H1 (cell line): ENCODE measurements at regions not wholly inside any gene's neighbourhood (a gene's known extent, or its start where the extent isn't known, plus 50 kb on each side); places are given as distances from the start of the nearest gene placed in this dataset.

ENCODE experiments used
- CTCF ChIA-PET: fragments of 300-600 bp; sonication (Branson Sonifier 250); formaldehyde crosslinking; loops from one replicate; lab custom pipeline; 2021; ENCODE audit not compliant: partially characterized antibody; lab: Charles Lee
- POLR2A ChIA-PET: fragments of 300-600 bp; sonication (Branson Sonifier 250); formaldehyde crosslinking; loops from one replicate; lab custom pipeline; 2021; ENCODE audit warnings: inconsistent platforms; ENCODE audit not compliant: partially characterized antibody; lab: Charles Lee
- DNase-seq, 2 experiments: peaks; one replicate each; pipeline versions ENCODE4 v3.0.0 to v3.0.0-alpha.2; 2010 to 2022; ENCODE audit warnings: low spot score in 2 of 2, low read depth in 1 of 2, mixed read lengths in 1 of 2
- FAIRE-seq: peaks from 2 replicates; lab custom pipeline; 2011; peaks lifted over from hg19 to GRCh38; lab: Jason Lieb, UNC
- H2AFZ ChIP-seq: 2 replicates; pipeline ENCODE4 v1.8.1; 2012; ENCODE audit warnings: low read length, inconsistent platforms
- H2AK5ac ChIP-seq: 2 replicates; pipeline ENCODE4 v1.6.1; 2013; ENCODE audit warnings: low read depth, low read length
- H2BK120ac ChIP-seq: replicated peaks from 2 replicates; pipeline ENCODE3; 2013; ENCODE audit warnings: low read depth, low read length, inconsistent platforms
- H2BK12ac ChIP-seq: 2 replicates; pipeline ENCODE4 v1.6.1; 2013; ENCODE audit warnings: low read depth, low read length
- H2BK15ac ChIP-seq: 2 replicates; pipeline ENCODE4 v1.6.1; 2013; ENCODE audit warnings: low read length
- H2BK20ac ChIP-seq: 2 replicates; pipeline ENCODE4 v1.6.1; 2013; ENCODE audit warnings: low read length
- H2BK5ac ChIP-seq: 2 replicates; pipeline ENCODE4 v1.6.1; 2013; ENCODE audit warnings: low read depth, low read length
- H3K14ac ChIP-seq: 2 replicates; pipeline ENCODE4 v1.6.1; 2013; ENCODE audit warnings: inconsistent platforms; ENCODE audit not compliant: insufficient read length
- H3K18ac ChIP-seq: 2 replicates; pipeline ENCODE4 v1.6.1; 2013; ENCODE audit warnings: low read length; ENCODE audit errors: extremely low read depth
- H3K23ac ChIP-seq: 2 replicates; pipeline ENCODE4 v1.6.1; 2013; ENCODE audit warnings: inconsistent platforms; ENCODE audit not compliant: insufficient read length
- H3K23me2 ChIP-seq: 2 replicates; pipeline ENCODE4 v1.6.1; 2013; ENCODE audit warnings: low read depth, low read length
- H3K27ac ChIP-seq: 2 replicates; pipeline ENCODE4 v1.6.1; 2011; ENCODE audit warnings: low read depth, low read length, inconsistent platforms
- H3K27me3 ChIP-seq, 4 experiments: replicated peaks in 1 of 4; 1 replicate in 1 of 4; 2 replicates in 3 of 4; pipeline versions ENCODE4 v1.6.1 to v1.8.1; 2011 to 2013; ENCODE audit warnings: low read length in 3 of 4, mild to moderate bottlenecking in 3 of 4, inconsistent platforms in 2 of 4, mixed read lengths in 2 of 4, moderate library complexity in 1 of 4; ENCODE audit not compliant: control insufficient read depth in 3 of 4, insufficient read depth in 3 of 4; ENCODE audit errors: extremely low read depth in 1 of 4
- H3K36me3 ChIP-seq, 4 experiments: 2 replicates each; pipeline versions ENCODE4 v1.6.1 to v1.8.1; 2011 to 2013; ENCODE audit warnings: mild to moderate bottlenecking in 4 of 4, low read length in 3 of 4, moderate library complexity in 2 of 4, control low read depth in 1 of 4, inconsistent platforms in 1 of 4; ENCODE audit not compliant: insufficient read depth in 4 of 4, control insufficient read depth in 2 of 4
- H3K4ac ChIP-seq: replicated peaks from 2 replicates; pipeline ENCODE3; 2013; ENCODE audit warnings: low read length, low read depth, mixed read lengths, inconsistent platforms; ENCODE audit not compliant: insufficient read length
- H3K4me1 ChIP-seq, 4 experiments: replicated peaks in 1 of 4; 1 replicate in 1 of 4; 2 replicates in 3 of 4; pipeline versions ENCODE4 v1.6.1 to v1.8.1; 2011 to 2013; ENCODE audit warnings: low read length in 3 of 4, inconsistent platforms in 2 of 4, mixed read lengths in 1 of 4; ENCODE audit not compliant: insufficient read depth in 4 of 4, control insufficient read depth in 3 of 4
- H3K4me2 ChIP-seq, 2 experiments: 2 replicates each; pipeline versions ENCODE4 v1.6.1 to v1.8.1; 2011 to 2013; ENCODE audit warnings: low read depth in 2 of 2, low read length in 2 of 2, control low read depth in 1 of 2, inconsistent platforms in 1 of 2, mild to moderate bottlenecking in 1 of 2; ENCODE audit not compliant: insufficient read depth in 1 of 2
- H3K4me3 ChIP-seq, 4 experiments: fragments of 200-600, 300-600 bp in 1 of 4; sonication (generic), shearing (Covaris generic), sonication (Bioruptor Twin) in 1 of 4; 2 replicates each; pipeline versions ENCODE4 v1.5.1 to v1.8.1; 2011 to 2016; ENCODE audit warnings: low read length in 4 of 4, low read depth in 3 of 4, control low read depth in 2 of 4, inconsistent platforms in 2 of 4, mild to moderate bottlenecking in 2 of 4, mixed read lengths in 1 of 4, moderate library complexity in 1 of 4; ENCODE audit not compliant: insufficient read depth in 2 of 4; ENCODE audit errors: extremely low read depth in 1 of 4
- H3K56ac ChIP-seq: replicated peaks from 2 replicates; pipeline ENCODE3; 2013; ENCODE audit warnings: low read depth, mild to moderate bottlenecking, mixed read lengths, low read length, inconsistent platforms; ENCODE audit not compliant: insufficient read length
- H3K79me1 ChIP-seq: 2 replicates; pipeline ENCODE4 v1.6.1; 2013; ENCODE audit warnings: low read depth, low read length, control low read depth
- H3K79me2 ChIP-seq, 2 experiments: 2 replicates each; pipeline versions ENCODE4 v1.6.1 to v1.8.1; 2012 to 2013; ENCODE audit warnings: low read length in 2 of 2, mild to moderate bottlenecking in 2 of 2, inconsistent platforms in 1 of 2; ENCODE audit not compliant: insufficient read depth in 2 of 2, control insufficient read depth in 1 of 2
- H3K9ac ChIP-seq, 4 experiments: replicated peaks in 1 of 4; 1 replicate in 1 of 4; 2 replicates in 3 of 4; pipeline versions ENCODE4 v1.6.1 to v1.8.1; 2011 to 2013; ENCODE audit warnings: low read depth in 3 of 4, low read length in 3 of 4, control low read depth in 2 of 4, mild to moderate bottlenecking in 2 of 4, moderate library complexity in 2 of 4, inconsistent platforms in 1 of 4; ENCODE audit errors: extremely low read depth in 1 of 4
- H3K9me3 ChIP-seq, 2 experiments: 2 replicates each; pipeline versions ENCODE4 v1.6.1 to v1.8.1; 2012 to 2013; ENCODE audit warnings: mild to moderate bottlenecking in 2 of 2, moderate library complexity in 2 of 2, control low read depth in 1 of 2, inconsistent platforms in 1 of 2, low read depth in 1 of 2, low read length in 1 of 2, mixed read lengths in 1 of 2; ENCODE audit not compliant: insufficient read depth in 2 of 2
- H4K20me1 ChIP-seq, 2 experiments: replicated peaks in 1 of 2; 2 replicates each; pipeline versions ENCODE3 to v1.8.1; 2011 to 2013; ENCODE audit warnings: inconsistent platforms in 2 of 2, low read length in 2 of 2, mild to moderate bottlenecking in 1 of 2; ENCODE audit not compliant: insufficient read depth in 2 of 2, control insufficient read depth in 1 of 2
- H4K5ac ChIP-seq: 2 replicates; pipeline ENCODE4 v1.6.1; 2013; ENCODE audit warnings: low read length, low read depth, mixed read lengths, inconsistent platforms; ENCODE audit not compliant: insufficient read length
- H4K8ac ChIP-seq: 2 replicates; pipeline ENCODE4 v1.8.0; 2013; ENCODE audit warnings: mild to moderate bottlenecking, moderate library complexity, low read length, inconsistent platforms; ENCODE audit not compliant: insufficient read depth; ENCODE audit errors: extremely low read depth
- H4K91ac ChIP-seq: replicated peaks from 2 replicates; pipeline ENCODE3; 2013; ENCODE audit warnings: low read length, mixed read lengths, inconsistent platforms; ENCODE audit not compliant: insufficient read length
- CHD2 ChIP-seq: IDR thresholded peaks from 2 replicates; pipeline ENCODE4 v1.6.1; 2012; ENCODE audit warnings: low read length, improper control_type of control experiment
- CTCF ChIP-seq, 3 experiments: IDR thresholded peaks; 1 replicate in 2 of 3; 2 replicates in 1 of 3; pipeline versions ENCODE4 v1.5.1 to v1.6.1; 2011; ENCODE audit warnings: low read length in 3 of 3, mild to moderate bottlenecking in 3 of 3, inconsistent platforms in 2 of 3, low read depth in 1 of 3, moderate library complexity in 1 of 3; ENCODE audit not compliant: insufficient read depth in 1 of 3; ENCODE audit errors: control extremely low read depth in 1 of 3
- EGR1 ChIP-seq: IDR thresholded peaks from 2 replicates; pipeline ENCODE4 v1.6.1; 2011; ENCODE audit warnings: low read depth, low read length, borderline replicate concordance
- NRF1 ChIP-seq: IDR thresholded peaks from 2 replicates; pipeline ENCODE4 v1.6.1; 2011; ENCODE audit warnings: mild to moderate bottlenecking, low read depth, low read length, improper control_type of control experiment
- RAD21 ChIP-seq, 2 experiments: IDR thresholded peaks in 1 of 2; conservative IDR thresholded peaks in 1 of 2; 2 replicates each; pipeline ENCODE4 v1.6.1; 2011; ENCODE audit warnings: low read depth in 2 of 2, low read length in 2 of 2, improper control_type of control experiment in 1 of 2, inconsistent platforms in 1 of 2, mild to moderate bottlenecking in 1 of 2, moderate library complexity in 1 of 2
- WGBS, 2 experiments: shearing (Covaris generic) in 1 of 2; methylation state at CpG; one replicate each; pipeline versions ENCODE4 v1.1.6 to v1.1.7; 2013 to 2015; ENCODE audit warnings: low lambda C conversion rate in 2 of 2, mixed read lengths in 2 of 2, inconsistent platforms in 1 of 2, low coverage in 1 of 2, missing lambda C conversion rate in 1 of 2; ENCODE audit not compliant: insufficient replicate concordance in 2 of 2, insufficient coverage in 1 of 2, insufficient read length in 1 of 2; ENCODE audit errors: extremely low coverage in 1 of 2, missing lambda C conversion rate in 1 of 2; 5-methylcytosine and 5-hydroxymethylcytosine counted together

GRCh38 chr16:48687421-48688038 lies 77.5 kb upstream of the N4BP1 start:
- Histone ChIP-seq H3K27ac (no peak overlapping the region), H3K4me2 (no peak overlapping the region), H4K8ac (no peak overlapping the region), H3K79me2 (no peaks in the 10 kb centered on the region; a peak in 1 of 4 replicates), H3K9me3 (no peaks in the 10 kb centered on the region), H3K23me2 (no peaks in the 10 kb centered on the region; the same call in 1 of the 2 replicates), H3K79me1 (no peaks in the 10 kb centered on the region), H3K27me3 (no peaks in the 10 kb centered on the region), H3K9ac (no peak overlapping the region), H2BK15ac (no peak overlapping the region), H4K91ac (no peak overlapping the region), H2AK5ac (no peak overlapping the region), H4K20me1 (no peaks in the 10 kb centered on the region), H2BK5ac (no peak overlapping the region), H4K5ac (no peak overlapping the region), H3K4me3 (no peak overlapping the region), H3K36me3 (no peaks in the 10 kb centered on the region), H2BK20ac (no peak overlapping the region)
- POLR2A ChIA-PET = no interaction called here
- DNase-seq = peak in 1 of 2 experiments; percentile 53
- CTCF ChIA-PET = interaction anchor here (0.5 to 2.7 kb wide), 36 partner anchors 8 to 1302 kb away, joined by 3 to 12 read pairs (median 4); no protein-coding TSS in a partner anchor
- 10% methylated on average over 9 of the region's 9 CpGs; no CpG with 5 or more reads in 1 of the 2 experiments for WGBS, 2 experiments
- peak; percentile 83 for FAIRE-seq
- TF ChIP-seq RAD21 (IDR thresholded peaks at IDR 0.05 in 1 of 2, conservative IDR thresholded peaks at IDR 0.05 in 1 of 2; ENCODE audit: low read depth in 2 of 2, low read length in 2 of 2) (peak; percentile 86 to 88), NRF1 (no peak), CHD2 (no peak), CTCF (IDR thresholded peaks at IDR 0.05; ENCODE audit: control extremely low read depth in 1 of 3, insufficient read depth in 1 of 3, low read depth in 1 of 3, low read length in 3 of 3) (peak; percentile 53 to 77 (median 68)), EGR1 (no peak)
- TF ChIP-seq, all 59 proteins: peak for 2
- Histone ChIP-seq H3K23ac (no peak overlapping the region), H3K14ac (no peak overlapping the region), H3K4me1 (no peaks in the 10 kb centered on the region), H3K18ac (no peak overlapping the region), H2BK12ac (no peak overlapping the region), H2AFZ (no peak overlapping the region), H2BK120ac (no peak overlapping the region), H3K4ac (no peak overlapping the region), H3K56ac (no peak overlapping the region)
